ENCODE measurements at regions not wholly inside any gene's neighbourhood (a gene's known extent, or its start where the extent isn't known, plus 50 kb on each side); places are given as distances from the start of the nearest gene placed in this dataset.
A peak's percentile ranks its signal among the peaks of the same experiment; 100 is the strongest.

DNA sequence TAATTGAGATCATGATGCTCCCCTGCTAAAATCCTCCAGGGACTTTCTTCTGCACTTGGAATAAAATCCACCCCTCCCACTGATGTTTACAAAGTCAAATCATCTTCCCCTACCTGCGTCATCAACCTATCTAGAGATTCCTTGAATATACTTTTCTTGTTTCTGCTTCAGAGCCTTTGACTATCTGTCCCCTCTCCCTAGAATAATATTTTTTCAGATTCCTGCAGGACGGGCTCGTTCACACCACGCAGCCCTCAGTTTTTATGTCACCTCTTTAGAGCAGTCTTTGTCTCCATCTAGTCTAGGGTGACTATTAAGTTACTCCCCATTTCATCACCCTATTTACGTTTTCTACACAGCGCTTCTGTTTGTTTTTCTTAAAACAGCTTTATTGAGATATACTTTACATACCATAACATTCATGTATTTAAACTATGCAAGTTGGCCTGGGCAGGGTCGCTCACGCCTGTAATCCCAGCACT is 94.8 kb upstream of the SESN3 start:
- TF ChIP-seq, protein P1, sequence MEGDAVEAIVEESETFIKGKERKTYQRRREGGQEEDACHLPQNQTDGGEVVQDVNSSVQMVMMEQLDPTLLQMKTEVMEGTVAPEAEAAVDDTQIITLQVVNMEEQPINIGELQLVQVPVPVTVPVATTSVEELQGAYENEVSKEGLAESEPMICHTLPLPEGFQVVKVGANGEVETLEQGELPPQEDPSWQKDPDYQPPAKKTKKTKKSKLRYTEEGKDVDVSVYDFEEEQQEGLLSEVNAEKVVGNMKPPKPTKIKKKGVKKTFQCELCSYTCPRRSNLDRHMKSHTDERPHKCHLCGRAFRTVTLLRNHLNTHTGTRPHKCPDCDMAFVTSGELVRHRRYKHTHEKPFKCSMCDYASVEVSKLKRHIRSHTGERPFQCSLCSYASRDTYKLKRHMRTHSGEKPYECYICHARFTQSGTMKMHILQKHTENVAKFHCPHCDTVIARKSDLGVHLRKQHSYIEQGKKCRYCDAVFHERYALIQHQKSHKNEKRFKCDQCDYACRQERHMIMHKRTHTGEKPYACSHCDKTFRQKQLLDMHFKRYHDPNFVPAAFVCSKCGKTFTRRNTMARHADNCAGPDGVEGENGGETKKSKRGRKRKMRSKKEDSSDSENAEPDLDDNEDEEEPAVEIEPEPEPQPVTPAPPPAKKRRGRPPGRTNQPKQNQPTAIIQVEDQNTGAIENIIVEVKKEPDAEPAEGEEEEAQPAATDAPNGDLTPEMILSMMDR (IDR thresholded peaks at IDR 0.05; ENCODE audit: low read length, missing control alignments), result no peak
- DNase-seq (ENCODE audit: low read depth), result no peak
- H3K4me3 ChIP-seq (replicated peaks; ENCODE audit: low read depth, low read length), result no peak overlapping the region

DNA sequence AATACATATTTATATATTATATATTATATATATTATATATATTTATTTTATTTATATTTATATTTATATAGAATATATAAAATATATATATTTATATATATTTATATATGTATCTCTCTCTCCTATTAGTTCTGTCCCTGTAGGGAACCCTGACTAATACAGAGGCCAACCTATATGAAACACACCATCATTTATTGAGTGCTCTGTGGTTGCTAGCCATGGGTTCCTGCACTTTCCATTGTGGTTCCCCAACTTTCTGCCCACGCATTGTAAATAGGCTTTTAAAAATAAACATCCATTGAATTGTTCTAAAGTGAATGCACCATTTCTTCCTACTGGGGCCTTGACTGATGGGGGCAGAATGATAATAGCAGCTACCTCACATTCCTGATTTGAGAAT is 93.8 kb upstream of the SESN3 start:
- DNase-seq (ENCODE audit: low read depth), result no peak

DNA sequence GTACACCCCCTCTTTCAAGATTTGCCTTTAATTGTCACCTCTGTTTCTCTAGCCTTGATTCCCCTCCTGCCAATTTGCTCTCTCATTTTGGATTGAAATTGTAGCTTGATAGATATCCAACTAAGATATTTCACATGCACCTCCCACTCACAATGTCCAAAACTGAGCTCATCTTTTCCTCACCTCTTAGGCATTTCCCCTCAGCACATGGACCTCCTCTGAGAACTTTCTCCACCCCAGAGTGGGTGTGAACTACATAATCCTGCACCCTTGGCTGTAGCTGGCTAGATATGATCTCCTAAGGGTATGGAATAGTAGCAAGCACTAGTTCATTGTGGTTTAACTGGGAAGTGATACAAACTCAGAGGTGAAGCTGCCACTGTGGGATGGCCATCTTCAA is 91.5 kb upstream of the SESN3 start:
- H3K4me3 ChIP-seq (replicated peaks; ENCODE audit: low read depth, low read length), result no peak overlapping the region
- peak; percentile 45 for DNase-seq (ENCODE audit: low read depth)
- TF ChIP-seq, protein P1 (IDR thresholded peaks at IDR 0.05; ENCODE audit: low read length, missing control alignments), result no peak

More for the DNA sequence above, 93.8 kb upstream of the SESN3 start:
- H3K4me3 ChIP-seq (replicated peaks; ENCODE audit: low read depth, low read length), result no peak overlapping the region
- TF ChIP-seq, protein P1 (IDR thresholded peaks at IDR 0.05; ENCODE audit: low read length, missing control alignments), result no peak

DNA sequence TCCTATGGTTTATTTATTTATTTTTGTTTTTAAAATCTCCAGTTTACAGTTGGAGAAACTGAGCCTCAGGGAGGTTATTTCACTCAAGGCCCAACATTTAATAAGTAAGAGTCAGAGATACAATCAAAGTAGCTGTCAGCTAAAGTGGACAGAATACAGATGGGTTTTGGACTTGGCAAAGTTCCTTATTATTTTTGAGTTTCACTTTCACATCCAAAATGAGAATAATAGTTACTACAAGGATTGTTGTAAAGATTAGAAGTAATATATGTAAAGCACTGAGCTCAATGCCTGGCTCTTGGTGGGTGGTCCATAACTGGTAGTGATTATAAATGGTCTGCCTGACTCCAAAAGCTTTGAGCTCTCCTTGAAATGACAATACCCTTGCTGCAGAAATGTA is 87.5 kb upstream of the SESN3 start:
- H3K4me3 ChIP-seq (replicated peaks; ENCODE audit: low read depth, low read length), result no peak overlapping the region
- no peak for DNase-seq (ENCODE audit: low read depth)
- TF ChIP-seq, protein P1 (IDR thresholded peaks at IDR 0.05; ENCODE audit: low read length, missing control alignments), result no peak

DNA sequence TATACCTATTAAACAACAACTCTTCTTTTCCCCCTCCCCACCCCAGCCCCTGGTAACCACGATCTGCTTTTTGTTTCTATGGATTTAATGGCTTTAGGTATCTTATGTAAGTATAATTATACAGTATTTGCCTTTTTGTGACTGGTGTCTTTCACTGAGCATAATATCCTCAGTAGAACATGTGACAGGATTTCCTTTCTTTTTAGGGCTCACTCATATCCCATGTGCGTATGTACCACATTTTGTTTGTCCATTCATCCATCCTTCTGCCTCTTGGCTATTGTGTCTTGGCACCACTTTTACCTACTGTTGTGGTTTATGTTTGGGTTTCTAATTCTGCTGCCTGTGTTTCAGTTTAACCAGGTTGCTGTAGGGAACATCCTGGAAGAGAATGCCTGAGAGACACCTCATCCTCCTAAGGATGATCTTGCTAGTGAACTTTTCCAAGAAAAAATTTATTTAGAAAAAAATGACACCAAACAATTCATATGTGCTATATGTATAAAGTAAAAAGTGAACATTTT is 77.6 kb upstream of the SESN3 start:
- DNase-seq (ENCODE audit: low read depth), result no peak
- no peak overlapping the region for H3K4me3 ChIP-seq (replicated peaks; ENCODE audit: low read depth, low read length)
- TF ChIP-seq, protein P1 (IDR thresholded peaks at IDR 0.05; ENCODE audit: low read length, missing control alignments), result no peak

DNA sequence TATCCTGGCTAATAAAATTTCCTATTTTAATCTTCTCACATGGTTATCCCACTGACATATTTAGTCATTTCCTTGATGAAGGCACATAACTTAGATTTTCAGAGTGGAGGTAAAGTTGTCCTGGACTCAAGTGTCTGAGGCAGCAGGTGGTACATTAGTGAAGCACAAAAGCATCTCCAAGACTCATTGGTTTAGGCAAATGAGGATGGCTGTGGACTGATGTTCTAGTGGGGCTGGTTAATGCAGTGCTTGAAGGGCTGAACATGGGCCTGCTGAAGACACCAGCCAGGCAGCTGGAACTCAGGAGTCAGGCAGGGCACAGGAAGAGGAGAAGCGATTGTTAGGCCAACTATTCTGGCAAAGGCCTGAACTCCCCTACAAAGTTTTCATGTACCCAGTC is 76.3 kb upstream of the SESN3 start:
- H3K4me3 ChIP-seq (replicated peaks; ENCODE audit: low read depth, low read length), result no peak overlapping the region
- DNase-seq (ENCODE audit: low read depth), result no peak
- TF ChIP-seq, protein P1 (IDR thresholded peaks at IDR 0.05; ENCODE audit: low read length, missing control alignments), result no peak

DNA sequence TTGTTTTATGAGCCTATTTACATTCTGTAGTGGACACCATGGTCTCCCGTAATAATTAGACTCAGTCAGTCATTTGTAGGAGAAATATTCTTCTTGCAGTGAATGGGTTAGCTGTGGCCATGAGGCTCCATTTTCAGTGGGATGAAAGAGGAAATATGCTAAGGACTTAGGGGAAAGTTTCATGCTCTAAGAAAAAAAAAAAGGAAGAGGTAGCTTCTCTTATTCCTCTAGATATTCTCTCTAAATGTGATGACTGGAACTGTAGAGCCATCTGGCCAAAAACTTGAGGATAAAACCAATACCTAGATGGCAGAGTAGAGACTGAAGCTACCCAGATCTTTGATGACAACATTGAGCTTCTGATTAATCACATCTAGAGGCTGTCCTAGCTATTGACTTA is 75.8 kb upstream of the SESN3 start:
- no peak for DNase-seq (ENCODE audit: low read depth)
- H3K4me3 ChIP-seq (replicated peaks; ENCODE audit: low read depth, low read length), result no peak overlapping the region
- TF ChIP-seq, protein P1 (IDR thresholded peaks at IDR 0.05; ENCODE audit: low read length, missing control alignments), result no peak

All from fibroblast of pulmonary artery (primary cell).